ENCODE measurements at regions not wholly inside any gene's neighbourhood (a gene's known extent, or its start where the extent isn't known, plus 50 kb on each side); places are given as distances from the start of the nearest gene placed in this dataset.

DNA sequence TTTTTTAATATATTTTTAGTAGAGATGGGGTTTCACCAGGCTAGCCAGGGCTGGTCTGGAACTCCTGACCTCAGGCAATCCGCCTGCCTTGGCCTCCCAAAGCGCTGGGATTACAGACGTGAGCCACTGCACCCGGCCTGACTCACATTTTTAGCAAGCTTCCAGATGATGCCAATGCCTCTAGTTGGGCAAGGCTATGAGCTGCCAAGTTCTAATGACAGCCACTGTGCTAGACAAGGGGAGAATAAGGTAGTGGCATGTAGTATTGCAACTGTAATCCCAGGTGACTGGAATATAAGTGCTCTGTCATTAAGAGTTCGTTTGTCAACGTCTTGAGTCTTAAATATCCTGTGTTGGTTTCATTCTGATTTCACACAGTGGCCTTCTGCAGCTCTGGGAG is 96.7 kb downstream of the SLIT2 start:
- Mint-ChIP-seq H3K4me3 (no peak overlapping the region), H3K4me1 (ENCODE audit: low read depth) (no peaks in the 10 kb centered on the region), H3K36me3 (ENCODE audit: low read depth) (no peaks in the 10 kb centered on the region), H3K27ac (no peak overlapping the region), H3K9me3 (no peaks in the 10 kb centered on the region), H3K27me3 (no peaks in the 10 kb centered on the region)
- DNase-seq (no peak), ATAC-seq (ENCODE audit: poor library complexity) (no peak)
- Histone ChIP-seq H3K27me3 (ENCODE audit: control insufficient read depth in 1 of 2, insufficient read depth in 2 of 2, low read length in 2 of 2) (no peaks in the 10 kb centered on the region), H3K9me3 (ENCODE audit: control insufficient read depth in 1 of 2, insufficient read depth in 1 of 2, low read length in 2 of 2) (peaks cover 0 to 5% of the 10 kb centered on the region in 2 experiments), H3K36me3 (ENCODE audit: insufficient read depth, low read length) (no peaks in the 10 kb centered on the region), H3K4me1 (ENCODE audit: insufficient read depth, low read length) (no peaks in the 10 kb centered on the region), H3K4me3 (ENCODE audit: low read length) (no peak overlapping the region), H3K27ac (ENCODE audit: low read depth in 1 of 2, low read length in 2 of 2) (no peak overlapping the region)
- ChIA-PET POLR2A (no interaction called here), CTCF (no interaction called here)
- TF ChIP-seq, protein P1, sequence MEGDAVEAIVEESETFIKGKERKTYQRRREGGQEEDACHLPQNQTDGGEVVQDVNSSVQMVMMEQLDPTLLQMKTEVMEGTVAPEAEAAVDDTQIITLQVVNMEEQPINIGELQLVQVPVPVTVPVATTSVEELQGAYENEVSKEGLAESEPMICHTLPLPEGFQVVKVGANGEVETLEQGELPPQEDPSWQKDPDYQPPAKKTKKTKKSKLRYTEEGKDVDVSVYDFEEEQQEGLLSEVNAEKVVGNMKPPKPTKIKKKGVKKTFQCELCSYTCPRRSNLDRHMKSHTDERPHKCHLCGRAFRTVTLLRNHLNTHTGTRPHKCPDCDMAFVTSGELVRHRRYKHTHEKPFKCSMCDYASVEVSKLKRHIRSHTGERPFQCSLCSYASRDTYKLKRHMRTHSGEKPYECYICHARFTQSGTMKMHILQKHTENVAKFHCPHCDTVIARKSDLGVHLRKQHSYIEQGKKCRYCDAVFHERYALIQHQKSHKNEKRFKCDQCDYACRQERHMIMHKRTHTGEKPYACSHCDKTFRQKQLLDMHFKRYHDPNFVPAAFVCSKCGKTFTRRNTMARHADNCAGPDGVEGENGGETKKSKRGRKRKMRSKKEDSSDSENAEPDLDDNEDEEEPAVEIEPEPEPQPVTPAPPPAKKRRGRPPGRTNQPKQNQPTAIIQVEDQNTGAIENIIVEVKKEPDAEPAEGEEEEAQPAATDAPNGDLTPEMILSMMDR (IDR thresholded peaks at IDR 0.05) = no peak
- intact Hi-C loops (cut with DNase I, micrococcal nuclease) = no loop called here

GRCh38 chr4:20351360-20352162 is 99.9 kb downstream of the SLIT2 start:
- H3K4me3 Mint-ChIP-seq = no peak overlapping the region
- Histone ChIP-seq H3K4me1 (ENCODE audit: insufficient read depth, low read length) (no peaks in the 10 kb centered on the region), H3K4me3 (ENCODE audit: low read length) (no peak overlapping the region), H3K27ac (ENCODE audit: low read depth in 1 of 2, low read length in 2 of 2) (no peak overlapping the region), H3K9me3 (ENCODE audit: control insufficient read depth in 1 of 2, insufficient read depth in 1 of 2, low read length in 2 of 2) (no peaks in the 10 kb centered on the region), H3K36me3 (ENCODE audit: insufficient read depth, low read length) (no peaks in the 10 kb centered on the region), H3K27me3 (ENCODE audit: control insufficient read depth in 1 of 2, insufficient read depth in 2 of 2, low read length in 2 of 2) (no peaks in the 10 kb centered on the region)
- H3K27me3 Mint-ChIP-seq = no peaks in the 10 kb centered on the region
- H3K9me3 Mint-ChIP-seq = no peaks in the 10 kb centered on the region
- H3K27ac Mint-ChIP-seq = no peak overlapping the region
- ChIA-PET CTCF (no interaction called here), POLR2A (no interaction called here)
- H3K4me1 Mint-ChIP-seq (ENCODE audit: low read depth) = no peaks in the 10 kb centered on the region
- intact Hi-C loops (cut with DNase I, micrococcal nuclease) = no loop called here
- no peak for DNase-seq
- ATAC-seq (ENCODE audit: poor library complexity) = no peak
- no peaks in the 10 kb centered on the region for H3K36me3 Mint-ChIP-seq (ENCODE audit: low read depth)
- TF ChIP-seq, protein P1 (IDR thresholded peaks at IDR 0.05) = no peak

GRCh38 chr4:20352163-20352431 is 100.4 kb downstream of the SLIT2 start:
- intact Hi-C loops (cut with DNase I, micrococcal nuclease) = no loop called here
- Histone ChIP-seq H3K9me3 (ENCODE audit: control insufficient read depth in 1 of 2, insufficient read depth in 1 of 2, low read length in 2 of 2) (no peaks in the 10 kb centered on the region), H3K36me3 (ENCODE audit: insufficient read depth, low read length) (no peaks in the 10 kb centered on the region), H3K4me3 (ENCODE audit: low read length) (no peak overlapping the region), H3K4me1 (ENCODE audit: insufficient read depth, low read length) (no peaks in the 10 kb centered on the region), H3K27me3 (ENCODE audit: control insufficient read depth in 1 of 2, insufficient read depth in 2 of 2, low read length in 2 of 2) (no peaks in the 10 kb centered on the region), H3K27ac (ENCODE audit: low read depth in 1 of 2, low read length in 2 of 2) (no peak overlapping the region)
- ChIA-PET POLR2A (no interaction called here), CTCF (no interaction called here)
- TF ChIP-seq, protein P1 (IDR thresholded peaks at IDR 0.05) = no peak
- H3K27me3 Mint-ChIP-seq = no peaks in the 10 kb centered on the region
- no peak overlapping the region for H3K4me3 Mint-ChIP-seq
- DNase-seq (no peak), ATAC-seq (ENCODE audit: poor library complexity) (no peak)
- H3K4me1 Mint-ChIP-seq (ENCODE audit: low read depth) = no peaks in the 10 kb centered on the region
- H3K27ac Mint-ChIP-seq = no peak overlapping the region
- no peaks in the 10 kb centered on the region for H3K9me3 Mint-ChIP-seq
- no peaks in the 10 kb centered on the region for H3K36me3 Mint-ChIP-seq (ENCODE audit: low read depth)
